ENCODE measurements at regions not wholly inside any gene's neighbourhood (a gene's known extent, or its start where the extent isn't known, plus 50 kb on each side); places are given as distances from the start of the nearest gene placed in this dataset.

DNA sequence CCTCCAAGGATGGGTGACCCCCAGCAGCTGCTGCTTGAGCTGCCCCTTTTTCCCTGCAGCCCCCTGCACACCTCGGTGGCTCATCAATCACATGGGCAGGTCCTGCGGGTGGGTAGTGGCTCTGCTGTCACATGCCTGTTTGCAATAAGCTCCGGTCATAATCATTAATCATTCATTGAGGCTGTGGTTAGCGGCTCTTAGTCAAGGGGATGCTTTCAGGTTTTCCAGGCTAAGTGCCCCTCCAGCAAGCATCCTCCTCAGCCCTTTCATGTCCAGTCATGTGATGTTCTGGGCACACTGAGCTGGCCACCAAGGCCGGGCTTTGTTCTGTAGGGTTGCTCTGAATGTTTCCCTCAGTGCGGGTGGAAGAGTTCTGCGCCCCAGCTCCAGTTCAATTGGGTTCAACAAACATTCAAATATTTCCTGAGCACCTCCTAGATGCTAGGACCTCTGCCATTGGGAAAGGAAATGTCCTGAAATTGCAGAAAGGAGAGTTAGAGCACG lies 96.4 kb upstream of the LDAH start:
- no peak overlapping the region for H3K4me3 ChIP-seq (ENCODE audit: low read depth, low read length)
- POLR2A ChIA-PET, result no interaction called here
- no peak for DNase-seq (ENCODE audit: low read depth)
- H3K27me3 ChIP-seq (ENCODE audit: control insufficient read depth, insufficient read depth, low read length), result no peaks in the 10 kb centered on the region
- CTCF ChIA-PET, result interaction anchor here (1.4 kb wide), 1 partner anchor 43 kb away, joined by 5 read pairs; no protein-coding TSS in a partner anchor
- TF ChIP-seq, protein P1, sequence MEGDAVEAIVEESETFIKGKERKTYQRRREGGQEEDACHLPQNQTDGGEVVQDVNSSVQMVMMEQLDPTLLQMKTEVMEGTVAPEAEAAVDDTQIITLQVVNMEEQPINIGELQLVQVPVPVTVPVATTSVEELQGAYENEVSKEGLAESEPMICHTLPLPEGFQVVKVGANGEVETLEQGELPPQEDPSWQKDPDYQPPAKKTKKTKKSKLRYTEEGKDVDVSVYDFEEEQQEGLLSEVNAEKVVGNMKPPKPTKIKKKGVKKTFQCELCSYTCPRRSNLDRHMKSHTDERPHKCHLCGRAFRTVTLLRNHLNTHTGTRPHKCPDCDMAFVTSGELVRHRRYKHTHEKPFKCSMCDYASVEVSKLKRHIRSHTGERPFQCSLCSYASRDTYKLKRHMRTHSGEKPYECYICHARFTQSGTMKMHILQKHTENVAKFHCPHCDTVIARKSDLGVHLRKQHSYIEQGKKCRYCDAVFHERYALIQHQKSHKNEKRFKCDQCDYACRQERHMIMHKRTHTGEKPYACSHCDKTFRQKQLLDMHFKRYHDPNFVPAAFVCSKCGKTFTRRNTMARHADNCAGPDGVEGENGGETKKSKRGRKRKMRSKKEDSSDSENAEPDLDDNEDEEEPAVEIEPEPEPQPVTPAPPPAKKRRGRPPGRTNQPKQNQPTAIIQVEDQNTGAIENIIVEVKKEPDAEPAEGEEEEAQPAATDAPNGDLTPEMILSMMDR (IDR thresholded peaks at IDR 0.05; ENCODE audit: insufficient read depth, low read depth, low read length), result no peak
- no peaks in the 10 kb centered on the region for H3K36me3 ChIP-seq (ENCODE audit: control insufficient read depth, insufficient read depth, low read length)

DNA sequence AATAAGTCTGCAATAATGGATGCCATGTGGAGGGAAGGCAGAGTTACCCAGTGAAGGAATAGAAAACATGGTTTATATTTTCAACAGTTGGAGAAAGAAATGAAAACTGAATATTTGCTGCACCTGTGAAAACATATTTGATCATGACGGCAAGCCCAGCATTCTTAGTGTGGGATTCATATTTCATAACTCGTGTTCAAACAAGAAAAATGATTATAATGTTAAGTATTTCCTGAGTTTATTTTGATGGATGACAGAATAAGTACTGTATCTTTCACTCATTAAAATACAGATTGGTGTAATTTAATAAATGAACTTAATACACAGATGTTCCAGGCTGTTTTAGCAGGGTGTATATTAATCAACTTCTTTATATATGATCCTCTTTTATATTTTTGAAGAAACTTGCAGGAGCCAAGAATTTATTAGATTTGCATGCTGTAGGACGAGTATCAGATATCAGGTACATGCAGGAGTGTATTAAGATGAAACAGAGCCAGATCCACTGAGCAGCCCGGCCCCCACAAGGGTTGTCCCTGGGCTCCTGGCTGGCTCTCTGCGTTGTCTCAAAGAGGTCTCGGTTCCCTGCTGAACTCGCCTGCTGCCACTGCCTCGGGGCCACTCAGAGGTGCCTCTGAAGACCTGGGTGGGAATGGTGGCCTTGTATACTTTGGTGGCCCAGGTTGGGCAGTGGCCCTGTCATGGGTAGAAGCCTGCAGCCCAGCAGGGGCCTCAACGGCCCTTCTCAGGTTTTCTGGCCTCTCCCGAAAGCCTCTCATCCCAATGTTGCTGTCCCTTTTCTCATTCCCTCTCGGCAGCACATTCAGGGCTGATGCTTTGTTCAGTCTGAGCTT lies 95.0 kb upstream of the LDAH start:
- ChIA-PET CTCF (interaction anchor here (1.1 to 1.4 kb wide), 2 partner anchors 44 to 267 kb away, joined by 4 to 5 read pairs; partner anchors contain the start of gene HS1BP3), POLR2A (no interaction called here)
- TF ChIP-seq, protein P1 (IDR thresholded peaks at IDR 0.05; ENCODE audit: insufficient read depth, low read depth, low read length), result no peak
- Histone ChIP-seq H3K4me3 (ENCODE audit: low read depth, low read length) (no peak overlapping the region), H3K27me3 (ENCODE audit: control insufficient read depth, insufficient read depth, low read length) (no peaks in the 10 kb centered on the region), H3K36me3 (ENCODE audit: control insufficient read depth, insufficient read depth, low read length) (no peaks in the 10 kb centered on the region)
- no peak for DNase-seq (ENCODE audit: low read depth)

DNA sequence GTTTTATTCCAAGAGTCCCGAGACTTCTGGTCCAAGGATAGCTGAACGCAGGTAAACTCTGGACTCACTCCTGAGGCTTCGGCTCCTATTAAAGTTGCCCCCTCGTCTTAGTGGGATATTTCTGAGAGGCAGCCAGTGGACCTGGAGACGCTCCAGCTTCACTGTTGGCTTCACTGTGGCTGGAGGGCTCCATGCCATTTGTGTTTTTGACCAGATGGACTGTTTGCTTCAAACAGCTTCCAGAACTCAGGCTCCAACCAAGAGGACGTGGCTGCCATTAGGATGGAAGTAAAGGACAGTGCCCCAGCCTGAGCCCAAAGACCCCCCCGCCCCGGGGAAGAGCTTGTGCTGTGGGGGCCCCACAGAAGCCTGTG lies 94.4 kb upstream of the LDAH start:
- CTCF ChIA-PET, result interaction anchor here (0.8 to 3.4 kb wide), 5 partner anchors 44 to 266 kb away, joined by 3 to 22 read pairs (median 4); partner anchors contain the start of gene HS1BP3
- H3K4me3 ChIP-seq (ENCODE audit: low read depth, low read length), result no peak overlapping the region
- POLR2A ChIA-PET, result no interaction called here
- H3K36me3 ChIP-seq (ENCODE audit: control insufficient read depth, insufficient read depth, low read length), result no peaks in the 10 kb centered on the region
- no peak for DNase-seq (ENCODE audit: low read depth)
- no peaks in the 10 kb centered on the region for H3K27me3 ChIP-seq (ENCODE audit: control insufficient read depth, insufficient read depth, low read length)
- TF ChIP-seq, protein P1 (IDR thresholded peaks at IDR 0.05; ENCODE audit: insufficient read depth, low read depth, low read length), result no peak

DNA sequence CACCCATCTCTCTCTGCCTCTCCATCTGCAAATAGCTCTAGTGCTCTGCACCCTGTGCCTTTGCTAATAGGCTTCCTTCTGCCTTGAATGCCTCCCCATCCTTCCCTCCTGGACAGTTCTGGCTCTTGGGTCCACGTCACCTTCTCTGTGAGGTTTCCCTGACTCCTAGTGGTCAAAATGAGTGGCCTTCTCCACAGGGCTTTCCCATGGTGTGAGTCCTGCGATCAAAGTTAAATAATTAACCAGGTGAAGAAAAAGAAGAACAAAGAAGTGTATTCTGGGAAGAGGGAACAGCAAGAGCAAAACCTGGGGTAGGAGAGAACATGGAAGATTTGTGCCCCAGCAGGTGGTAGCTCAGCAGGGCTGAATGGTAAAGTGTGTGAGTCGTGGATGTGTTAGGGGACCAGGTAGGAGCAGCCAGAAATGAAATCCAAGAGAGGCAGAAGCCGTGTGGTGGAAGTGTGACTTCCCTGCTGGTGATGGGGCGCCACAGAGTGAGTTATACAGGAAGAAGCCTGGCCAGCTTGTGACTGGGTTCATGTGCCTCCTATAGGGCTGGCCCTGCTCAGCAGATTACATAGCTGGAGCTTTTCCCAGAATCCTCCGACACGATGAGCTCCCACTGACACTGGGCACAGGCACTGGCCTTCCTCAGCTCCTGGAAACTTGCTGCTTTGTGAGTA lies 93.8 kb upstream of the LDAH start:
- Histone ChIP-seq H3K4me3 (ENCODE audit: low read depth, low read length) (no peak overlapping the region), H3K36me3 (ENCODE audit: control insufficient read depth, insufficient read depth, low read length) (no peaks in the 10 kb centered on the region), H3K27me3 (ENCODE audit: control insufficient read depth, insufficient read depth, low read length) (no peaks in the 10 kb centered on the region)
- TF ChIP-seq, protein P1 (IDR thresholded peaks at IDR 0.05; ENCODE audit: insufficient read depth, low read depth, low read length), result peak; percentile 53
- ChIA-PET POLR2A (no interaction called here), CTCF (interaction anchor here (0.8 to 3.4 kb wide), 6 partner anchors 44 to 265 kb away, joined by 3 to 22 read pairs (median 4); partner anchors contain the start of gene HS1BP3)
- no peak for DNase-seq (ENCODE audit: low read depth)

DNA sequence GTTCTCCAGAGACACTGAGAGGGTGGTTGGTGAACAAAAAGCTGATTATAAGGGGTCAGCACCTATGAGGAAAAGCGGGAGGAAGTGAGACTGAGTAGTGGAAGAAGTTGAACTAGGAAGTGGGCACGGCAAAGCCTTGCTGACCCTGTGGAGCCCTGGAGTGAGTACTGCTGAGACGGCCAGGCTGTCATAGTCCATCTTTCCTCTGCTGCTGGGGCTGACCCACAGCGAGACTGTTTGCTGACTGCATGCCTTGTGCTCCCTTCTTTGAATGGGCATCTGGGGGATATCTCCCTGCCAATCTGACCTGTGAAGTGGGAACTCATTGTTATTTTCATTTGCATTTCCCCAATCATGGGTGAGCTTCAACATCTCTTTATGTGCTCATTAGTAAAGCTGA lies 92.4 kb upstream of the LDAH start:
- DNase-seq (ENCODE audit: low read depth), result no peak
- ChIA-PET CTCF (interaction anchor here (2.2 to 3.4 kb wide), 2 partner anchors 240 to 254 kb away, joined by 5 to 22 read pairs; no protein-coding TSS in a partner anchor), POLR2A (no interaction called here)
- TF ChIP-seq, protein P1 (IDR thresholded peaks at IDR 0.05; ENCODE audit: insufficient read depth, low read depth, low read length), result no peak
- H3K36me3 ChIP-seq (ENCODE audit: control insufficient read depth, insufficient read depth, low read length), result no peaks in the 10 kb centered on the region
- no peaks in the 10 kb centered on the region for H3K27me3 ChIP-seq (ENCODE audit: control insufficient read depth, insufficient read depth, low read length)
- no peak overlapping the region for H3K4me3 ChIP-seq (ENCODE audit: low read depth, low read length)

Data from BJ (cell line).